Upper lobe of left lung (tissue), 6 donors: ENCODE measurements at regions not wholly inside any gene's neighbourhood (a gene's known extent, or its start where the extent isn't known, plus 50 kb on each side); places are given as distances from the start of the nearest gene placed in this dataset.

Experiments used
- ATAC-seq, 2 donors: fragments of 200-7000 bp; cut with Tn5 transposase; one replicate each; pipeline ENCODE4 v1.9.1; 2022; ENCODE audit warnings: mild to moderate bottlenecking in 2 of 2, moderate library complexity in 2 of 2; ENCODE audit not compliant: low FRiP score in 2 of 2
- DNase-seq, 2 donors: peaks; one replicate each; pipeline ENCODE4 v3.0.0-alpha.2; 2019 to 2020
- H3K27ac ChIP-seq, 4 donors: fragments of 200-600 bp; sonication (generic); one replicate each; pipeline ENCODE4 v1.5.1; 2016 to 2019
- H3K27me3 ChIP-seq, 4 donors: fragments of 200-600 bp; sonication (generic); one replicate each; pipeline ENCODE4 v1.5.1; 2017 to 2019
- H3K36me3 ChIP-seq, 4 donors: fragments of 200-600 bp; sonication (generic); one replicate each; pipeline ENCODE4 v1.5.1; 2016 to 2019
- H3K4me1 ChIP-seq, 4 donors: fragments of 200-600 bp; sonication (generic); one replicate each; pipeline ENCODE4 v1.5.1; 2018 to 2019
- H3K4me3 ChIP-seq, 4 donors: fragments of 200-600 bp; sonication (generic); one replicate each; pipeline ENCODE4 v1.5.1; 2017 to 2019; ENCODE audit warnings: mild to moderate bottlenecking in 2 of 4, moderate library complexity in 1 of 4
- H3K9me3 ChIP-seq, 4 donors: fragments of 200-600 bp; sonication (generic); one replicate each; pipeline ENCODE4 v1.5.1; 2018 to 2019
- EP300 ChIP-seq, 4 donors: sonication (generic); formaldehyde crosslinking; IDR thresholded peaks; one replicate each; pipeline ENCODE4 v1.5.1; 2017; ENCODE audit warnings: antibody characterized with exemption in 4 of 4, control low read depth in 2 of 4
- POLR2A ChIP-seq, 4 donors: fragments of 450-650 bp; IDR thresholded peaks; one replicate each; pipeline ENCODE4 v1.5.1; 2016 to 2017; ENCODE audit warnings: antibody characterized with exemption in 4 of 4, mild to moderate bottlenecking in 2 of 4
- POLR2AphosphoS5 ChIP-seq, 2 donors: sonication (generic); formaldehyde crosslinking; IDR thresholded peaks; one replicate each; pipeline ENCODE4 v1.5.1; 2017; ENCODE audit warnings: antibody characterized with exemption in 2 of 2
- WGBS, 2 donors: methylation state at CpG; one replicate each; pipeline ENCODE4 v1.1.5; 2017 to 2018; 5-methylcytosine and 5-hydroxymethylcytosine counted together
- TF ChIP-seq, protein P1 (sequence below), 6 experiments: fragments of 450-650 bp in 4 of 6; fragments of 200-600 bp in 2 of 6; sonication (generic) in 2 of 6; IDR thresholded peaks; one replicate each; pipeline ENCODE4 v1.5.1; 2016 to 2019; ENCODE audit warnings: antibody characterized with exemption in 6 of 6
- donor health status: DM: no; HTN: no; CAD: no; lungs with moderate emphysema.
- donor health status: DM: no; HTN: yes; CAD: no; lungs with severe emphysema.

DNA sequence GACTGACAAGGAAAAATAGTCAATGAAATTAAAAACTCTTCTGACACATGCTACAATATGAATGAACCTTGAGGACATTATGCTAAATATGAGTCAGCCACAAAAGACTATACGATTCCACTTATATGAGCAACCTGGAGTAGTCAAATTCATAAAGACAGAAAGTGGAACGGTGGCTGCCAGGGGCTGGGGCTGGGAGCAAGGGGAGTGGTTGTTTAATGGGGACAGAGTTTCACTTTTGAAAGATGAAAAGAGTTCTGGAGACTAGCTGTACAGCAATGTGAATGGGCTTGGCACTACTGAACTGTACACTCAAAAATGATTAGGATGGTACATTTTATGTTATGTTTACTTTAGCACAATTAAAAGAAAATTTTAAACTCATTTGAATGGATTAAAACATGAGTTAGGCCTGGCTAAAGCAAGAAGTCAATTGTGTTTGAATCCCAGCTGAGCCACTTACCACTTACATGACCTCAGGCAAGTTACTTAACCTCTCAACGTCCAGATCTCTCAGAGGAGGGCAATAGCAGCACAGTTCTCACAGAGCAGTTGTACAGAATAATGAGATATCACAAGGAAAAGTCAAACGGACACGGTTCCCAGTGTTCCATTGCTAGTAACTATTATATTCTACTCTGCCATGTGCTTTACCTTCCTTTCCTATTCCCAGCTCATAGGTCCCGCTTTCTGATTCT, 102.5 kb downstream of the SPTSSA start:
- no peaks in the 10 kb centered on the region for H3K36me3 ChIP-seq
- 41 to 53% methylated on average over 6 of the region's 6 CpGs for WGBS, 2 donors
- DNase-seq: no peak
- peak overlapping the region in 1 of 4 donors; percentile 14 for H3K27ac ChIP-seq
- H3K27me3 ChIP-seq: no peaks in the 10 kb centered on the region
- peaks cover 6 to 30% (median 12%) of the 10 kb centered on the region in 4 donors for H3K4me1 ChIP-seq
- ATAC-seq: no peak
- H3K4me3 ChIP-seq: no peak overlapping the region
- H3K9me3 ChIP-seq: no peaks in the 10 kb centered on the region
- TF ChIP-seq, protein P1, sequence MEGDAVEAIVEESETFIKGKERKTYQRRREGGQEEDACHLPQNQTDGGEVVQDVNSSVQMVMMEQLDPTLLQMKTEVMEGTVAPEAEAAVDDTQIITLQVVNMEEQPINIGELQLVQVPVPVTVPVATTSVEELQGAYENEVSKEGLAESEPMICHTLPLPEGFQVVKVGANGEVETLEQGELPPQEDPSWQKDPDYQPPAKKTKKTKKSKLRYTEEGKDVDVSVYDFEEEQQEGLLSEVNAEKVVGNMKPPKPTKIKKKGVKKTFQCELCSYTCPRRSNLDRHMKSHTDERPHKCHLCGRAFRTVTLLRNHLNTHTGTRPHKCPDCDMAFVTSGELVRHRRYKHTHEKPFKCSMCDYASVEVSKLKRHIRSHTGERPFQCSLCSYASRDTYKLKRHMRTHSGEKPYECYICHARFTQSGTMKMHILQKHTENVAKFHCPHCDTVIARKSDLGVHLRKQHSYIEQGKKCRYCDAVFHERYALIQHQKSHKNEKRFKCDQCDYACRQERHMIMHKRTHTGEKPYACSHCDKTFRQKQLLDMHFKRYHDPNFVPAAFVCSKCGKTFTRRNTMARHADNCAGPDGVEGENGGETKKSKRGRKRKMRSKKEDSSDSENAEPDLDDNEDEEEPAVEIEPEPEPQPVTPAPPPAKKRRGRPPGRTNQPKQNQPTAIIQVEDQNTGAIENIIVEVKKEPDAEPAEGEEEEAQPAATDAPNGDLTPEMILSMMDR (IDR thresholded peaks at IDR 0.05): no peak
- TF ChIP-seq POLR2AphosphoS5 (IDR thresholded peaks at IDR 0.05): no peak
- TF ChIP-seq POLR2A (IDR thresholded peaks at IDR 0.05): no peak
- TF ChIP-seq EP300 (IDR thresholded peaks at IDR 0.05): no peak

DNA sequence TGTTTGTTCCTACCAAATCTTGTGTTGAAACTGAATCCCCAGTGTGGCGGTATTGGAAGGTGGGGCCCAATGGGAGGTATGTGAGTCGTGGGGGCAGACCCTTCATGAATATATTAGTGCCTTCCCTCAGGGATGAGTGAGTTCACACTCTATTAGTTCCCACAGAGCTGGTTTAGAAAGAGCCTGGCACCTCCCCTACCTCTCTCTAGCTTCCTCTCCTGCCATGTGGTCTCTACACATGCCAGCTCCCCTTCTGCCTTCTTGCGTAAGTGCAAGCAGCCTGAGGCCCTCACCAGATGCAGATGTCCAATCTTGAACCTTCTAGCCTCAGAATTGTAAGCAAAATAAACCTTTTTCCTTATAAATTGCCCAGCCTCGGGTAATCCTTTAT, 105.8 kb downstream of the SPTSSA start:
- Histone ChIP-seq H3K4me3 (no peak overlapping the region), H3K4me1 (peaks cover 0 to 7% (median 0%) of the 10 kb centered on the region in 4 donors), H3K27me3 (no peaks in the 10 kb centered on the region), H3K27ac (peak overlapping the region in 1 of 4 donors; percentile 34), H3K9me3 (no peaks in the 10 kb centered on the region), H3K36me3 (no peaks in the 10 kb centered on the region)
- WGBS, 2 donors: 80 to 82% methylated on average over 4 of the region's 4 CpGs
- TF ChIP-seq, protein P1 (IDR thresholded peaks at IDR 0.05): no peak
- TF ChIP-seq POLR2A (IDR thresholded peaks at IDR 0.05): no peak
- TF ChIP-seq EP300 (IDR thresholded peaks at IDR 0.05): no peak
- TF ChIP-seq POLR2AphosphoS5 (IDR thresholded peaks at IDR 0.05): no peak
- peak in 1 of 2 donors; percentile 7 for ATAC-seq
- no peak for DNase-seq

DNA sequence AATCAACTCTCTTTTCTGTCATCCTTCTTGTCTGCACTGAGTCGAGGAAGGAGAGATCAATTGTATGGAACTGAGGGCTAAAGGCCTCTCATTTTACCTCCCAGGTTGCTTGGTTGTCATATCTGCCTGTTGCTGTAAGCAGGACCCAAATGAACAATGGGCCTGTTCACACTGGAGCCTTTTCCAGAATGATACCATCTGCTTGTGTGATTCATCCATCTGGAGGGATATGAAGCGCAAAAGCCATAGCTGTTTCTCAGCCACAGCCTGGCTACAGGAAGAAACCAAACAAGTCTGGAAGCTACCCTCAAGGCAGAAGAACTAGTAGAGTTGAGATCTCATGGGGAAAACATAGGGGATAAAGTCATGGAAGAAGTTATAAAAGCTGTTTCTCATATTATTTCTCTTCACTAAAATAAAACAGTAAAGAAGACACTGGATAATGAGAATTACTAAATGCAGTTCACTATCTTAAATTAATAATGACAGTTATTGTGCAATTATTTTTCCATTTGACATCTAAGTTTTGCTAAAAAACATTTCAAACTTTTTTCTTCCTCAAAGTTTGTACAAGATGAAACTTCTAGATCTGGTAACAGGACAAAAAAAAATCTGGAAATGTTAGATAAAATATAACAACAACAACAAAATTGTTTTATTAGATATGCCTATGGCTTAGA, 106.3 kb downstream of the SPTSSA start:
- 85 to 87% methylated on average over 2 of the region's 2 CpGs for WGBS, 2 donors
- Histone ChIP-seq H3K36me3 (no peaks in the 10 kb centered on the region), H3K27ac (no peak overlapping the region), H3K27me3 (no peaks in the 10 kb centered on the region), H3K4me1 (peaks cover 0 to 7% (median 0%) of the 10 kb centered on the region in 4 donors), H3K9me3 (no peaks in the 10 kb centered on the region), H3K4me3 (no peak overlapping the region)
- ATAC-seq (peak in 1 of 2 donors; percentile 77), DNase-seq (no peak)
- TF ChIP-seq, protein P1 (IDR thresholded peaks at IDR 0.05): no peak
- TF ChIP-seq EP300 (IDR thresholded peaks at IDR 0.05) (peak in 1 of 4 donors; percentile 14), POLR2AphosphoS5 (IDR thresholded peaks at IDR 0.05) (no peak), POLR2A (IDR thresholded peaks at IDR 0.05) (no peak)

DNA sequence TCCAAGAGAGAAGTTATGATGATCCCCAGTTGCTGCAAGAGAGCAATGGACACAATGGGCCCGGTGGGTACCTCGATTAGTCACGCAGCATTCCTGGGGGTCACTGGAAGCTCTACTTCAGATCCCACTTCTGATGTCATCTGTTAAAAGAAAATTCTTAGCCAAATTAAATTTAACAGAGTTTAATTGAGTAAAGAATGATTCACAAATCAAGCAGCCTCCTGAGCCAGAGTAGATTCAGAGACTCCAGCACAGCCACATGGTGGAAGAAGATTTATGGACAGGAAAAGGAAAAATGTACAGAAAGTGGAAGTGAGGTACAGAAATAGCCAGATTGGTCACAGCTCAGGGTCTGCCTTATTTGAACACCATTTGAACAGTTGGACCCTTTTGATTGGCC, 107.5 kb downstream of the SPTSSA start:
- Histone ChIP-seq H3K36me3 (no peaks in the 10 kb centered on the region), H3K4me1 (peaks cover 0 to 4% (median 0%) of the 10 kb centered on the region in 4 donors), H3K4me3 (no peak overlapping the region), H3K9me3 (no peaks in the 10 kb centered on the region), H3K27me3 (no peaks in the 10 kb centered on the region), H3K27ac (no peak overlapping the region)
- 93 to 96% methylated on average over 3 of the region's 3 CpGs for WGBS, 2 donors
- TF ChIP-seq POLR2AphosphoS5 (IDR thresholded peaks at IDR 0.05) (no peak), POLR2A (IDR thresholded peaks at IDR 0.05) (no peak), EP300 (IDR thresholded peaks at IDR 0.05) (no peak)
- TF ChIP-seq, protein P1 (IDR thresholded peaks at IDR 0.05): no peak
- no peak for ATAC-seq
- no peak for DNase-seq
